ENCODE measurements at regions not wholly inside any gene's neighbourhood (a gene's known extent, or its start where the extent isn't known, plus 50 kb on each side); places are given as distances from the start of the nearest gene placed in this dataset.
A peak's percentile ranks its signal among the peaks of the same experiment; 100 is the strongest.
"Not testable (repeated sequence)": the region's sequence is repeated elsewhere in the genome, so short reads cannot be mapped to it uniquely, and the experiment has no call there.

DNA sequence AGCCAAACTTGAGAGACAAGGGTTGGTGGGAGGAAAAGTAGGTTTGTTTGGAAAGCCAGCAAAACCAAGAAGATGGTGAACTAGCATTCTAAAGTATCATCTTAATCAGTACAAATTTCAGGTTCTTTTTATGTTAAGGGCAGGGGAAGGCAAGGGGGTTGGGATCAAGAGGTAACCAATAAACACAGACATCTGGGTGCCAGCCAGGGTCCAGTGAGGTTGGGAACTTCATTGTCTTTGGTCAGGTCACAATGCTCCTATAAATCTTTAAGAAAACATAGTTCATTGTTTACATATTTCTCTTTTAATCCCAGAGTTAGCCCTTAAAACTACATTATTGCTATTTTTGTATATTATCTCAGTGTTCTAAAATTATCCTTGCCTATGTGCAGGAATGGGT is 126.2 kb upstream of the NR5A2 start:
- no peak for DNase-seq (ENCODE audit: low read depth)

DNA sequence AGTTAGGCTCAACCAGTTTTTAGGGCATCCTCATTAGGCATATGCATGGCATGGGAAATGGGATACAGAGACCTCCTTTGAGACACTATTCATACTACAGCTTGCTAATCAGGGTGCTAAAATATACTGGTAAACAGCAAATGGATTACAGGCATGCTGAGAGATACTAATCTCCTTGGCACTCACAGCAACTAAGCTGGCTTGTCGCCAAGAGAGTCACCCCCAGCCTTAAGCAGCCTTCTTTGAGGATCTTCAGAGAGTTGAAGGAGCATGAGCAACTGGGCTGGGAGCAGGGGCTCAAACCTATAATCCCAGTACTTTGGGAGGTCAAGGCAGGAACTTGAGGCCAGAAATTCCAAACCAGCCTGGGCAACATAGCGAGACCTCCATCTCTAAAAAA is 120.1 kb upstream of the NR5A2 start:
- DNase-seq (ENCODE audit: low read depth) = no peak

- no peak for DNase-seq (ENCODE audit: low read depth)
Measured at GRCh38 chr1:199909137-199909536, 118.4 kb upstream of the NR5A2 start.

GRCh38 chr1:199913318-199913717 is 114.2 kb upstream of the NR5A2 start:
- DNase-seq (ENCODE audit: low read depth) = no peak

GRCh38 chr1:199914546-199914945 is 113.0 kb upstream of the NR5A2 start:
- DNase-seq (ENCODE audit: low read depth) = no peak

DNA sequence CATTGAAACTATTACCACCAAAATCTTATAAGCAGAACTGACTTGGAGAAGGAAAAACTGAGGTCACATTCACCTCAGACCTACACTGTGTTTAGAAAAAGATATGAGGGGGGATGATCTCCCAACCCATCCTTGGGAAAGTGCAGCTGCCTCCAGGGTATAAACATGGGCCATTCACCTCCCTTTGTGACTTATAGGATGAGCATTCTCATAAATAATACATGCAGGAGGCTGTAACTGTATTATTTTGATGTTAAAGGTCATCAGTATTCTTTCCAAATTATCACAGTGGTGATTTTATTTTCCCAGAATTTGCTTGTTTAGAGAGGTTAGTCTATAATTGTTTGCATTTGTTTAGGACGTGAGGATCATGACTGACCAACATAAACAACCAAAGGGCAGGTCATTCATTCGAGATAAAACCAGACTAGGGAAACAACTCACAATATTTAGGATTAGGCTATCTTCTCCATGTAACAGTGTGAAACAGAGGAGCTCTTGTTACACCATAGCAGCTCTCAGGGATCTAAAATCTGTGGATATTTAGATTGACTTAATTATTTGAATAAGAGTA is 109.2 kb upstream of the NR5A2 start:
- DNase-seq (ENCODE audit: low read depth) = no peak

DNA sequence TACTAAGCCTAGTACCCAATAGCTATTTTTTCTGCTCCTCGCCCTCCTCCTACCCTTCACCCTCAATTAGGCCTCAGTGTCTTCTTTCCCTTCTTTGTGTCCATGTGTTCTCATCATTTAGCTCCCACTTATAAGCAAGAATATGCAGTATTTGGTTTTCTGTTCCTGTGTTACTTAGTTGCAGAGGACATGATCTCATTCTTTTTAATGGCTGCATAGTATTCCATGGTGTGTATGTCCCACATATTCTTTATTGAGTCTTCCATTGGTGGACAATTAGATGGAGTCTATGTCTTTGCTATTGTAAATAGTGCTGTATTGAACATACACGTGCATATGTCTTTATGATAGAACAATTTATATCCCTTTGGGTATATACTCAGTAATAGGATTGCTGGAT is 106.9 kb upstream of the NR5A2 start:
- DNase-seq (ENCODE audit: low read depth) = no peak

- no peak for DNase-seq (ENCODE audit: low read depth)
Measured at GRCh38 chr1:199929556-199929955, 98.0 kb upstream of the NR5A2 start.

DNA sequence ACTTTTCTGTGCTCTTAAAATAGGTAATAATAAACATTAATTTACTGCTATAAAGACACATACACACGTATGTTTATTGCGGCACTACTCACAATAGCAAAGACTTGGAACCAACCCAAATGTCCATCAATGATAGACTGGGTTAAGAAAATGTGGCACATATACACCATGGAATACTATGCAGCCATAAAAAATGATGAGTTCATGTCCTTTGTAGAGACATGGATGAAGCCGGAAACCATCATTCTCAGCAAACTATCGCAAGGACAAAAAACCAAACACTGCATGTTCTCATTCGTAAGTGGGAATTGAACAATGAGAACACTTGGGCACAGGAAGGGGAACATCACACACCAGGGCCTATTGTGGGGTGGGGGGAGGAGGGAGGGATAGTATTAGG is 97.4 kb upstream of the NR5A2 start:
- DNase-seq (ENCODE audit: low read depth) = not testable (repeated sequence)

- peak; percentile 6 for DNase-seq (ENCODE audit: low read depth)
Measured at GRCh38 chr1:199931666-199932377, 95.7 kb upstream of the NR5A2 start.

GRCh38 chr1:199932462-199932861 is 95.0 kb upstream of the NR5A2 start:
- no peak for DNase-seq (ENCODE audit: low read depth)

DNA sequence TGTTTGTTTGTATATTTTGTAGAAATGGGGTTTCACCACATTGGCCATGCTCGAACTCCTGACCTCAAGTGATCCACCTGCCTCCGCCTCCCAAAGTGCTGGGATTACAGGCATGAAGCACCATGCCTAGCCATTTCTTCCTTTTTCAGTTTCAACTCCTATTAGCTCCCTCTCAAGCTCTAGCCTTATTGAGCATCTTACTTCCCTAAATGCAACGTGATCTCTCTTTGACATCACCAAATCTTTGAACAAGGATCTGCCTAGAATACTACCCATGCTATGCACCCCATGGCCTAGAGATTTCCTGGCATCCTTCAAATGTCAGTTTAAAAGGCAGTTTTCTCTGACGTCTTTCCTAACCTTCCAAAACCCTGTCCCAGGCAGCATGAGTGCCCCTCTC is 91.1 kb upstream of the NR5A2 start:
- DNase-seq (ENCODE audit: low read depth) = no peak

- no peak for DNase-seq (ENCODE audit: low read depth)
Measured at GRCh38 chr1:199937161-199937560, 90.3 kb upstream of the NR5A2 start.

GRCh38 chr1:199937661-199938060 is 89.8 kb upstream of the NR5A2 start:
- no peak for DNase-seq (ENCODE audit: low read depth)

- no peak for DNase-seq (ENCODE audit: low read depth)
Measured at GRCh38 chr1:199944986-199945385, 82.5 kb upstream of the NR5A2 start.

GRCh38 chr1:199945591-199945990 is 81.9 kb upstream of the NR5A2 start:
- DNase-seq (ENCODE audit: low read depth) = no peak

- DNase-seq (ENCODE audit: low read depth) = no peak
Measured at GRCh38 chr1:199946305-199947155, 81.0 kb upstream of the NR5A2 start.

GRCh38 chr1:199948587-199949280 is 78.8 kb upstream of the NR5A2 start:
- no peak for DNase-seq (ENCODE audit: low read depth)

DNA sequence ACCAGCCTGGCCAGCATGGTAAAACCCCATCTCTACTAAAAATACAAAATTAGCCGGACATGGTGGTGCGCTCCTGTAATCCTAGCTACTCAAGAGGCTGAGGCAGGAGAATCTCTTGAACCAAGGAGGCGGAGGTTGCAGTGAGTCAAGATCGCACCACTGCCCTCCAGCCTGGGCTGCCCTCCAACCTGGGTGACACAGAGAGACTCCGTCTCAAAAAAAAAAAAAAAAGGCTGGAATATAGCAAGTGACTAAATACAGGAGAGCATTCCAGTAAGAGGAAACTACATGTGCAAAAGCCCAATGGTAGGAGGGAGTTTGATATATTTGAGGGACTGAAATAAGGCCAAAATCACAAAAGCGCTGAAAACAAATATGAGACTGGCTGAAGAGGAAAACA is 76.5 kb upstream of the NR5A2 start:
- not testable (repeated sequence) for DNase-seq (ENCODE audit: low read depth)

- no peak for DNase-seq (ENCODE audit: low read depth)
Measured at GRCh38 chr1:199953651-199954050, 73.9 kb upstream of the NR5A2 start.

DNA sequence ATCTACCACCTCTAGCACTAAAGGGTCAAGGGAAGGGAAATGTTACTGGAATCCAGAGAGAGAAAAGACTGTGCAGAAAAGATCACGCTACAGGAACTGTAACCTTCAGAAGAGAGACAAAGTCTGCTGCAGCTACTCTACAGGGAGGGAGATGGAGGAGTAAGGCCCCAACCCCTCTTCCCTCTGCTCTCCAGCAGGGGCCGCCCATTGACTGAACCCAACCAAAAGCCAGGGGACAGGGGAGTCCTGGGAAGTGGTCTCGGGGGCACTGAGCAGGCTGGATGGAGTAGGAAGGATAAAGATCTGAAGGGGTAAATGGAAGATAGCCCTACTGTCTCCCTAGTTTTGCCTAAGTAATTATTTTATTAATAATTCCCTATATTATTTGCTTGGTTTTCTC is 72.8 kb upstream of the NR5A2 start:
- no peak for DNase-seq (ENCODE audit: low read depth)

DNA sequence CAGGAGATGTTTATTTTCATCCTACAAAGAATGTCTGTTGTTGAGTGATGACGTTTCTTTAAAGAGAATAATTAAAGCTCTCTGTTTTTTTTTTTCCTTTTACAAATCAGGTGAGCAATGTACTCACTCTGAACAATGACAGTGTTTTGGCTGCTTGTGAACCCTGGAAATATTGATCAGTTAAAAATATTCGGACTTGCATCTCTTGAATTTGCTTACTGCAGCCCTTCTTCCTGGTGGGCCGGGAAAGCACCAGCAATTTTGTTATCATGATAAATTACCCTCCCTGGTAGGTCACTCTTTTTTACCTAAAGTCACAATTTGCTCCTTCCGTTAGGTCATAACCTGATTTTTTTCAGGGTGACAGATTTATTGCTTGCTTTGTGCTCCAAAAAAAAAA is 72.3 kb upstream of the NR5A2 start:
- DNase-seq (ENCODE audit: low read depth) = no peak
